Psoas muscle (tissue), 7 donors: ENCODE measurements at regions not wholly inside any gene's neighbourhood (a gene's known extent, or its start where the extent isn't known, plus 50 kb on each side); places are given as distances from the start of the nearest gene placed in this dataset.

Experiments
- ATAC-seq, 4 donors: fragments of 200-7000 bp; cut with Tn5 transposase; one replicate each; pipeline ENCODE4 v1.9.1; 2020; ENCODE audit warnings: moderate library complexity in 3 of 4, mild to moderate bottlenecking in 2 of 4
- DNase-seq, 2 donors: peaks; one replicate each; pipeline ENCODE4 v3.0.0-alpha.2; 2020
- H3K27ac ChIP-seq: fragments of 200-600 bp; one replicate; pipeline ENCODE4 v1.8.0; 2022
- H3K27me3 ChIP-seq, 3 donors: fragments of 200-600 bp in 1 of 3; one replicate each; pipeline versions ENCODE4 v1.6.1 to v1.8.0; 2013 to 2022; ENCODE audit warnings: low read length in 2 of 3, mild to moderate bottlenecking in 2 of 3, moderate library complexity in 1 of 3; ENCODE audit not compliant: insufficient read depth in 3 of 3
- H3K36me3 ChIP-seq, 2 donors: fragments of 200-600 bp in 1 of 2; one replicate each; pipeline versions ENCODE4 v1.6.1 to v1.8.0; 2013 to 2022; ENCODE audit warnings: low read depth in 1 of 2, mild to moderate bottlenecking in 1 of 2, moderate library complexity in 1 of 2; ENCODE audit not compliant: insufficient read depth in 1 of 2
- H3K4me1 ChIP-seq: fragments of 200-600 bp; one replicate; pipeline ENCODE4 v1.8.0; 2022
- H3K4me3 ChIP-seq: fragments of 200-600 bp; one replicate; pipeline ENCODE4 v1.8.0; 2022; ENCODE audit warnings: mild to moderate bottlenecking
- H3K9me3 ChIP-seq: fragments of 200-600 bp; one replicate; pipeline ENCODE4 v1.8.0; 2022
- WGBS, 3 donors: extraction: QIAGEN DNeasy Blood & Tissue Kit; methylation state at CpG; one replicate each; pipeline versions ENCODE4 v1.1.6 to v1.1.7; 2013; 5-methylcytosine and 5-hydroxymethylcytosine counted together
- intact Hi-C, 2 donors: fragments of 100-400 bp; cut with DNase I; formaldehyde crosslinking; loops; one replicate each; pipeline versions ENCODE4 v1.11.0 to v1.14.2; 2022
- TF ChIP-seq, protein P1 (sequence below): fragments of 200-600 bp; IDR thresholded peaks from one replicate; pipeline ENCODE4 v1.8.0; 2022; ENCODE audit warnings: antibody characterized with exemption
- donor health status: healthy with polysubstance abuse.
- donor health status: DM: no; HTN: no; CAD: no; lungs with moderate emphysema.
- donor health status: Bipolar disorder and iron deficiency.
- donor health status: healthy.
- donor health status: DM: yes; HTN: yes; CAD: no.
- donor health status: DM: no; HTN: no; CAD: no.
- donor health status: DM: yes; HTN: yes; CAD: no.

DNA sequence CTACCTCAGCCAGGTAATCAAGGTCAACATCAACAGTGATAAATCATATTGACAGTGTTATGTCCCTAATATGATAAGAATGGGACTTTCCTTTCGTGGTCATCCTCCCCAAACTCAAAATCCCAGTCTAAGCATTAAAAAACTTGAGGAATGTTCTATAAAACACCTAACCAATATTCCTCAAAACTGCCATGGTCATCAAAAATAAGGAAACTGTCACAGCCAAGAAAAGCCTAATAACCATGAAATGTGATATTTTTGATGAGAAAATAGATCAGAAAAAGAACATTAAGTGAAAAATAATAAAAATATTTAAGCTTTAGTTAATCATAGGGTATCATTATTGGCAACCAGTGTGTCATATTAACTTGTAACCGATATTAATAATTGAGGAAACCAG lies 232.1 kb upstream of the ATP10B start:
- Histone ChIP-seq H3K27ac (no peak overlapping the region), H3K4me1 (no peaks in the 10 kb centered on the region), H3K9me3 (no peaks in the 10 kb centered on the region), H3K4me3 (no peak overlapping the region), H3K36me3 (no peaks in the 10 kb centered on the region), H3K27me3 (no peaks in the 10 kb centered on the region)
- ATAC-seq (no peak), DNase-seq (no peak)
- TF ChIP-seq, protein P1, sequence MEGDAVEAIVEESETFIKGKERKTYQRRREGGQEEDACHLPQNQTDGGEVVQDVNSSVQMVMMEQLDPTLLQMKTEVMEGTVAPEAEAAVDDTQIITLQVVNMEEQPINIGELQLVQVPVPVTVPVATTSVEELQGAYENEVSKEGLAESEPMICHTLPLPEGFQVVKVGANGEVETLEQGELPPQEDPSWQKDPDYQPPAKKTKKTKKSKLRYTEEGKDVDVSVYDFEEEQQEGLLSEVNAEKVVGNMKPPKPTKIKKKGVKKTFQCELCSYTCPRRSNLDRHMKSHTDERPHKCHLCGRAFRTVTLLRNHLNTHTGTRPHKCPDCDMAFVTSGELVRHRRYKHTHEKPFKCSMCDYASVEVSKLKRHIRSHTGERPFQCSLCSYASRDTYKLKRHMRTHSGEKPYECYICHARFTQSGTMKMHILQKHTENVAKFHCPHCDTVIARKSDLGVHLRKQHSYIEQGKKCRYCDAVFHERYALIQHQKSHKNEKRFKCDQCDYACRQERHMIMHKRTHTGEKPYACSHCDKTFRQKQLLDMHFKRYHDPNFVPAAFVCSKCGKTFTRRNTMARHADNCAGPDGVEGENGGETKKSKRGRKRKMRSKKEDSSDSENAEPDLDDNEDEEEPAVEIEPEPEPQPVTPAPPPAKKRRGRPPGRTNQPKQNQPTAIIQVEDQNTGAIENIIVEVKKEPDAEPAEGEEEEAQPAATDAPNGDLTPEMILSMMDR: no peak
- 71 to 79% (median 76%) methylated on average over 2 of the region's 2 CpGs for WGBS, 3 donors
- intact Hi-C loops: no loop called here

DNA sequence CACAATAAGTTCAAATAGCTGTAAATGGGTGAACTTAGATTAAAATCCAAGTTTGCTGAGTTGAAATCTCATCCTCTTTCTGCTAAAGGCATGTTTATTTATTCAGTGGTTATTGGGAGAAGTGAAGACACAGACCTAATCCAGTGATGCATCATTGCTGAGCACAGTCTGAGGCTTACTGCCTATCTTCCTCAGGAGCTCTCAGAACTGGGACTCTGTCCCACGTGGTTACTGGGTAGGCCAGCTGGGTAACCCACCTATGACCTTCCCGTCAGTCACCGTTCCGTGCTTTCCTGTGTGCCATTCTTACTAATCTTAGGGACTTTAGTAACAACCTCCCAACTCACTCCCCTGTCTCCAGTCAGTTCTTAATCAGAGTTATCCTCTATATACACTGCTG lies 226.8 kb upstream of the ATP10B start:
- ATAC-seq: no peak
- Histone ChIP-seq H3K4me3 (no peak overlapping the region), H3K4me1 (no peaks in the 10 kb centered on the region), H3K36me3 (no peaks in the 10 kb centered on the region), H3K27me3 (no peaks in the 10 kb centered on the region), H3K27ac (no peak overlapping the region), H3K9me3 (no peaks in the 10 kb centered on the region)
- no peak for DNase-seq
- WGBS, 3 donors: 34 to 46% (median 43%) methylated on average over 4 of the region's 4 CpGs
- TF ChIP-seq, protein P1: no peak
- intact Hi-C loops: no loop called here

DNA sequence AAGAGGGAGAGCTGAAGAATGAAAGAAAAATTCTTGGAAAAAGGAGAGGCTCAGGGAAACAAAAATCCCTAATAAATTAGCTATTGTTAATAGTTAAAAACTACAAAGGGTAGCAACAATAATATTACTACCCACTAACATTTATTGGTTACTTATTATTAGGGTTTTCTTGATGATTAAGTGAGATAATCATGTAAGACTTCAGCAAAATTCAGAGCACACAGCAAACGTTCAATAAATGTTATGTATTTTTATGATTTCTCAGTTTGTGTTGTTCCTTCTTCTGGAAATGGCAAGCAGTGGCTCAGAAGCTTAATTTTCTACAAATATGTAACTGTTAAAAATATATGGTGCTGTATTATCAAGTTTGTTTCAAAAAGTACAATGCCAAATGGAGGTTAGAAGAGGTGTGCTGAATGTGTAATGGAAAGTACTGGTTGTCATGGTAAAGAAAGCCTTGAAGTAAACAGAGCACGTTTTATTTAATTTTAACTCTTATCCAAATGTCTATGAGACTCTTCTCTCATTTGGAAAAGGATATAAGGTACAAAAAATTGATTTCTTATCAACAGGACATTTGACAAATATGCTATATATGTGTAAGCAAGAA lies 226.0 kb upstream of the ATP10B start:
- Histone ChIP-seq H3K36me3 (no peaks in the 10 kb centered on the region), H3K4me3 (no peak overlapping the region), H3K27me3 (no peaks in the 10 kb centered on the region), H3K4me1 (no peaks in the 10 kb centered on the region), H3K9me3 (no peaks in the 10 kb centered on the region), H3K27ac (no peak overlapping the region)
- intact Hi-C loops: no loop called here
- DNase-seq (no peak), ATAC-seq (no peak)
- WGBS, 3 donors: 52 to 57% (median 54%) methylated on average over 2 of the region's 2 CpGs
- TF ChIP-seq, protein P1: no peak

DNA sequence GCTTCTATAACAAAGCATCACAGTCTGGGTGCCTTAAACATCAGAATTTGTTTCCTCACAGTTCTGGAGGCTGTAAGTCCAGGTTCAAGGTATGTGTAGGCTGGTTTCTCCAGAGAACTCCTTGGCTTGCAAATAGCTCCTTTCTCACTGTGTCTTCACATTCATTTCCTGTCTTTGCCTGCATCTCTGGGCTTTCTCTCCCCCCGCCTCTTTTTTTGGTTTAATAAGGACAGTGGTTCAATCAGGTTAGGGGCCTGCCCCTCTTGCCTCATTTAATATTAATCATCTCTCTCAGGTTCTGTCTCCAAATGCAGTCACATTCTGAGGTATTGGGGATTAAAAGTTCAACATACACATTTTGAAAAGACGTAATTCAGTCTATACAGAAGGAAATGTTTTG lies 225.5 kb upstream of the ATP10B start:
- no peaks in the 10 kb centered on the region for H3K36me3 ChIP-seq
- TF ChIP-seq, protein P1: no peak
- ATAC-seq (no peak), DNase-seq (no peak)
- no peak overlapping the region for H3K27ac ChIP-seq
- 78 to 90% (median 82%) methylated on average over 2 of the region's 2 CpGs for WGBS, 3 donors
- H3K9me3 ChIP-seq: no peaks in the 10 kb centered on the region
- H3K4me3 ChIP-seq: no peak overlapping the region
- H3K4me1 ChIP-seq: no peaks in the 10 kb centered on the region
- H3K27me3 ChIP-seq: no peaks in the 10 kb centered on the region
- intact Hi-C loops: no loop called here

DNA sequence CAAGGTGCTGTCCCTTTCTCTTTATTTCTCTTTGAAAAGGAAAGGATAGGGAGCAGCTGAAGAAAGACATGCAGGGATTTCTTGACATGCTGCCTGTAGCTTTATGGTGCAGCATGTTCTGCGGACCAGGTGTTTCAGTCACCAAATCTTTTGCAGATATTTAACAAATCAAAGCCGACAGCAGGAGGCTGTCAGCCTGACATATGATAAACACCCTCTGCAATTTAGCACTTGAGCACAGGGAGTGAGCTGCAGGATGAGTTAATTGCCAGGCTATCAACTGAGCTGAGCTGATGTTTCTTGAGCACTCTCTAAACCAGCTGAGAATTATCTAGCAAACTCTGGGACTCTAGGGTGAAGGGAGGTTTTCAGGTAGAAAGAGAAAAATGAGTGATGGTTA lies 212.8 kb upstream of the ATP10B start:
- H3K4me3 ChIP-seq: no peak overlapping the region
- intact Hi-C loops: no loop called here
- no peaks in the 10 kb centered on the region for H3K9me3 ChIP-seq
- TF ChIP-seq, protein P1: no peak
- DNase-seq (no peak), ATAC-seq (no peak)
- no peaks in the 10 kb centered on the region for H3K4me1 ChIP-seq
- H3K36me3 ChIP-seq: no peaks in the 10 kb centered on the region
- no peaks in the 10 kb centered on the region for H3K27me3 ChIP-seq
- no peak overlapping the region for H3K27ac ChIP-seq
- WGBS, 3 donors: 16 to 21% (median 17%) methylated on average over 2 of the region's 2 CpGs
